Activated CD8-positive, alpha-beta T cell treated with anti-CD3 and anti-CD28 coated beads for 36 hours (primary cell): ENCODE measurements at regions not wholly inside any gene's neighbourhood (a gene's known extent, or its start where the extent isn't known, plus 50 kb on each side); places are given as distances from the start of the nearest gene placed in this dataset.

ENCODE experiments used
- ATAC-seq: fragments of 200-7000 bp; cut with Tn5 transposase; one replicate; pipeline ENCODE4 v1.10.0; 2021; ENCODE audit warnings: mild to moderate bottlenecking, moderate library complexity
- CTCF ChIA-PET: fragments of 350-600 bp; sonication (Branson Sonifier 250); formaldehyde crosslinking; loops from one replicate; lab custom pipeline; 2021; ENCODE audit warnings: antibody characterized with exemption; lab: Charles Lee
- POLR2A ChIA-PET: fragments of 350-600 bp; sonication (Branson Sonifier 250); formaldehyde crosslinking; loops from one replicate; lab custom pipeline; 2021; ENCODE audit warnings: antibody characterized with exemption; lab: Charles Lee
- DNase-seq: peaks from one replicate; pipeline ENCODE4 v3.0.0-alpha.2; 2020
- H3K27ac Mint-ChIP-seq: one replicate; pipeline ENCODE4 v1.8.0; 2021; ENCODE audit warnings: mild to moderate bottlenecking, mixed read lengths
- H3K27me3 Mint-ChIP-seq: one replicate; pipeline ENCODE4 v1.8.0; 2021; ENCODE audit warnings: mixed read lengths
- H3K36me3 Mint-ChIP-seq: one replicate; pipeline ENCODE4 v1.8.0; 2021; ENCODE audit warnings: low read depth, mixed read lengths
- H3K4me1 Mint-ChIP-seq: one replicate; pipeline ENCODE4 v1.8.0; 2021; ENCODE audit warnings: low read depth, mixed read lengths
- H3K4me3 Mint-ChIP-seq: one replicate; pipeline ENCODE4 v1.8.0; 2021; ENCODE audit warnings: mild to moderate bottlenecking, moderate library complexity, mixed read lengths
- H3K9me3 Mint-ChIP-seq: one replicate; pipeline ENCODE4 v1.8.0; 2021; ENCODE audit warnings: mixed read lengths
- intact Hi-C: fragments of 100-400 bp; cut with micrococcal nuclease; formaldehyde crosslinking; loops from one replicate; pipeline ENCODE4 v1.10.0; 2022
- TF ChIP-seq, protein P1 (sequence below): fragments of 200-600 bp; IDR thresholded peaks from one replicate; pipeline ENCODE4 v1.8.0; 2022; ENCODE audit warnings: antibody characterized with exemption, mild to moderate bottlenecking

DNA sequence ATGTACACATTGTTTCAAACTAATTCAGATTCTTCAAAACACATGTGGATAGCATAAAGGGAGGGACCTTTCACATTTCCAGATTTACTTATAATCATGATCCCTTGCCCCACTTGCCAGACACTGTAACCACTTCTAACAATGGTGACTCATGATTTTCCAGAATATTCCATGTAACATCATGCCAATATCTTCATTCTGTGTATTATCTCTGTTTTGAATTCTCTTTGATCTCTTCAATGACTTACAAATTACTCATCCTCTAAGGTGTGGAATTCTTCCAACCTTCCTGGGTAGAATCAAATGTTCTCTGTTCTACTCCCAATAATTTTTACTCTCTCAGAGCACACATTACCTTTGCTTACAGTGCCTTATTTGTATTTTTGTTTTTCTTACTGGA lies 517.1 kb downstream of the PCDH7 start:
- Mint-ChIP-seq H3K9me3 (peaks cover 9% of the 10 kb centered on the region), H3K36me3 (no peaks in the 10 kb centered on the region), H3K4me3 (no peak overlapping the region), H3K27ac (no peak overlapping the region), H3K27me3 (no peaks in the 10 kb centered on the region), H3K4me1 (no peaks in the 10 kb centered on the region)
- ChIA-PET CTCF (no interaction called here), POLR2A (no interaction called here)
- TF ChIP-seq, protein P1, sequence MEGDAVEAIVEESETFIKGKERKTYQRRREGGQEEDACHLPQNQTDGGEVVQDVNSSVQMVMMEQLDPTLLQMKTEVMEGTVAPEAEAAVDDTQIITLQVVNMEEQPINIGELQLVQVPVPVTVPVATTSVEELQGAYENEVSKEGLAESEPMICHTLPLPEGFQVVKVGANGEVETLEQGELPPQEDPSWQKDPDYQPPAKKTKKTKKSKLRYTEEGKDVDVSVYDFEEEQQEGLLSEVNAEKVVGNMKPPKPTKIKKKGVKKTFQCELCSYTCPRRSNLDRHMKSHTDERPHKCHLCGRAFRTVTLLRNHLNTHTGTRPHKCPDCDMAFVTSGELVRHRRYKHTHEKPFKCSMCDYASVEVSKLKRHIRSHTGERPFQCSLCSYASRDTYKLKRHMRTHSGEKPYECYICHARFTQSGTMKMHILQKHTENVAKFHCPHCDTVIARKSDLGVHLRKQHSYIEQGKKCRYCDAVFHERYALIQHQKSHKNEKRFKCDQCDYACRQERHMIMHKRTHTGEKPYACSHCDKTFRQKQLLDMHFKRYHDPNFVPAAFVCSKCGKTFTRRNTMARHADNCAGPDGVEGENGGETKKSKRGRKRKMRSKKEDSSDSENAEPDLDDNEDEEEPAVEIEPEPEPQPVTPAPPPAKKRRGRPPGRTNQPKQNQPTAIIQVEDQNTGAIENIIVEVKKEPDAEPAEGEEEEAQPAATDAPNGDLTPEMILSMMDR, result no peak
- intact Hi-C loops, result no loop called here
- no peak for DNase-seq
- ATAC-seq, result no peak

DNA sequence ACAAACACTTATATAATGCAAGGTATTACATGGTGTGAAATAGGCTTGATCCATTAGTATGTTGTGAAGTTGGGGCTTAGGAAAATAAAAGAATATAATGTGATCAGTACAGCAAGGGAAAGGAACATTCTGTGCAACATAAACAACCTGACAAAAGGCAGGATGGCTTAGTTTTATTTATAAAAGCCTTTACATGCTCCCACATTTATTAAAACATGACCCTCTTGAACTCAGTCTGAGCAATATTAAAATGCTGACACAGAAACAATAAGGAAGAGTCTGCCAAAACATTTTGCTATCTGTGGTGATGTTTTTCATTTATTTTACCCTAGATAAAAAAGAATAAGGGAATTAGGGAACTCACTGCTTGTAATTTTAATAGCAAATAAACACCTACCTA lies 519.7 kb downstream of the PCDH7 start:
- no peaks in the 10 kb centered on the region for H3K4me1 Mint-ChIP-seq
- intact Hi-C loops, result no loop called here
- CTCF ChIA-PET, result no interaction called here
- POLR2A ChIA-PET, result interaction anchor here (0.6 kb wide), 1 partner anchor 1669 kb away, joined by 3 read pairs; no protein-coding TSS in a partner anchor
- TF ChIP-seq, protein P1, result no peak
- no peak overlapping the region for H3K4me3 Mint-ChIP-seq
- H3K36me3 Mint-ChIP-seq, result no peaks in the 10 kb centered on the region
- no peaks in the 10 kb centered on the region for H3K27me3 Mint-ChIP-seq
- ATAC-seq (no peak), DNase-seq (no peak)
- H3K27ac Mint-ChIP-seq, result no peak overlapping the region
- H3K9me3 Mint-ChIP-seq, result peaks cover 10% of the 10 kb centered on the region

DNA sequence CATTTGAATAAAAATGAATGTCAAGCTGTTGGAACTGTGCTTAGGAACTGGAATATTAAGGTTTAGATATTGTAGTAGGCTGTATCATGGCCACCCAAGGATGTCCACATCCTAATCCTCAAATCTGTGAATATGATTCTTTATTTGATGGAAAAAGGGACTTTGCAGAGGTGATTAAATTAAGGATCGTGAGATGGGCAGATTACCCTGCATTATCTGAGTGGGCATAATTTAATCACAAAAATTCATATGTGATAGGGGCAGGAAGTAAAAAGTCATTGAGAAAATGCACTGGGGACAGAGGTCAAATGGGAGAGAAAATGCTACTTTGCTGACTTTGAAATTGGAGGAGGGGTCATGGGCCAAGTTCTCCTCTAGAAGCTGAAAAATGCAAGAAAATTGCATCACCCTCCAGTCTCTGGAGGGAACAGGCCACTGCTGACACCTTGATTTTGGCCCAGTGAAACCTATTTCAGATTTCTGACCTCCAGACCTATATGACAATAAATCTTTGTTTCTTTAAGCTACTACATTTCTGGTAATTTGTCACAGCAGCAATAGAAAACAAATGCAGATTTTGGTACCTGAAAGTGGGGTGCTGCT lies 521.4 kb downstream of the PCDH7 start:
- TF ChIP-seq, protein P1, result no peak
- Mint-ChIP-seq H3K9me3 (peaks cover 5% of the 10 kb centered on the region), H3K27ac (no peak overlapping the region), H3K4me1 (no peaks in the 10 kb centered on the region), H3K27me3 (no peaks in the 10 kb centered on the region), H3K4me3 (no peak overlapping the region), H3K36me3 (no peaks in the 10 kb centered on the region)
- intact Hi-C loops, result no loop called here
- ATAC-seq (no peak), DNase-seq (no peak)
- CTCF ChIA-PET, result no interaction called here
- POLR2A ChIA-PET, result no interaction called here

DNA sequence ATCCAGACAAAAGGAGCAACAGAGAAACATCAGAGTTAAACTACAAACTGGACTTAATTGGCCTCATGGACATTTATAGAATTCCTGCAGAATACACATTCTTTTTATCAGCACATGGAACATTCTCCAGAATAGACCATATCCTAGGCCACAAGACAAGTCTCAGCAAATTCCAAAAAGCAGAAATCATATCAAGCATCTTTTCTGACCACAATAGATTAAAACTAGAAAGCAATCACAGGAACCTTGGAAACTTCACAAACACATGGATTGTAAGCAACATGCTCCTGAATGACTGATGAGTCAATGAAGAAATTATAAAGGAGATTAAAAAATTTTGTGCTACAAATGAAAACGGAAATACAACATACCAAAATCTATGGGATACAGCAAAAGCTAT lies 526.7 kb downstream of the PCDH7 start:
- no peak for ATAC-seq
- Mint-ChIP-seq H3K36me3 (no peaks in the 10 kb centered on the region), H3K4me3 (no peak overlapping the region), H3K27me3 (no peaks in the 10 kb centered on the region), H3K27ac (no peak overlapping the region), H3K9me3 (peaks cover 14% of the 10 kb centered on the region), H3K4me1 (no peaks in the 10 kb centered on the region)
- ChIA-PET CTCF (no interaction called here), POLR2A (no interaction called here)
- intact Hi-C loops, result no loop called here
- no peak for DNase-seq
- TF ChIP-seq, protein P1, result no peak

DNA sequence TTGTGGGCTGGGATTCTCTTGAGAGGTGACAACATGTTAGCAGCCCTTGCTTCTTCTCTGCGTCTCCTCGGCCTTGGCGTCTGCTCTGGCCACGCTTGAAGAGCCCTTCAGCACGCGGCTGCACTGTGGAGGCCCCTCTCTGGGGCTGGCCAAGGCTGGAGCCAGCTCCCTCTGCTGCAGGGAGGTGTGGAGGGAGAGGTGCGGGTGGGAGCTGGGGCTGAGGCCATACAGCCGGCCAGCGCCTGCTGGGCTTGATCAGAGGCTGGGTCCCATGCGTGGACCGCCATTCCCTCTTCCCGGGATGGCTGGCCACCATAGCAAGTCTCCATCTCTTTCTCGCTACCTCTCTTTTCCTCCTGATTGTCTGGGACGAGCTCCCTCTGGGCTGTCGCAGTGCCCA lies 539.0 kb downstream of the PCDH7 start:
- intact Hi-C loops, result no loop called here
- peaks cover 14% of the 10 kb centered on the region for H3K9me3 Mint-ChIP-seq
- H3K36me3 Mint-ChIP-seq, result no peaks in the 10 kb centered on the region
- H3K4me1 Mint-ChIP-seq, result no peaks in the 10 kb centered on the region
- ChIA-PET POLR2A (interaction anchor here (0.6 kb wide), 1 partner anchor 722 kb away, joined by 3 read pairs; no protein-coding TSS in a partner anchor), CTCF (no interaction called here)
- H3K27ac Mint-ChIP-seq, result no peak overlapping the region
- DNase-seq (no peak), ATAC-seq (no peak)
- no peaks in the 10 kb centered on the region for H3K27me3 Mint-ChIP-seq
- H3K4me3 Mint-ChIP-seq, result no peak overlapping the region
- TF ChIP-seq, protein P1, result no peak
